ENCODE measurements at regions not wholly inside any gene's neighbourhood (a gene's known extent, or its start where the extent isn't known, plus 50 kb on each side); places are given as distances from the start of the nearest gene placed in this dataset.

GRCh38 chr5:7324919-7325318 lies 71.0 kb upstream of the ADCY2 start:
- Histone ChIP-seq H3K4me2 (ENCODE audit: insufficient read depth, insufficient read length, low read length) (no peak overlapping the region), H3K23ac (ENCODE audit: insufficient read length, low read depth, low read length) (no peak overlapping the region), H3T11ph (ENCODE audit: low read length) (no peak overlapping the region), H3K79me1 (ENCODE audit: insufficient read depth, low read depth, low read length, poor library complexity, severe bottlenecking) (no peaks in the 10 kb centered on the region), H3K9ac (ENCODE audit: extremely low read depth, insufficient read length, low read length) (no peak overlapping the region), H3K18ac (ENCODE audit: insufficient read length, low read depth, low read length) (no peak overlapping the region), H3K27me3 (ENCODE audit: insufficient read depth, low read length) (no peaks in the 10 kb centered on the region), H2BK20ac (ENCODE audit: low read depth, low read length, poor library complexity, severe bottlenecking) (no peak overlapping the region), H4K8ac (replicated peaks; ENCODE audit: insufficient read length, low read depth, low read length) (no peak overlapping the region), H3K56ac (ENCODE audit: insufficient read length, low read depth, low read length) (no peak overlapping the region), H3K4ac (ENCODE audit: low read depth, low read length) (no peak overlapping the region), H2BK15ac (ENCODE audit: low read depth, low read length) (no peak overlapping the region), H2BK12ac (ENCODE audit: insufficient read length, low read depth, low read length) (no peak overlapping the region), H4K20me1 (ENCODE audit: control insufficient read depth, insufficient read depth, insufficient read length) (no peaks in the 10 kb centered on the region), H3K79me2 (ENCODE audit: insufficient read depth, low read length) (no peaks in the 10 kb centered on the region), H2AK5ac (ENCODE audit: insufficient read length, low read length) (no peak overlapping the region), H3K4me1 (ENCODE audit: insufficient read depth, low read length) (peaks cover 2% of the 10 kb centered on the region; the same call in 1 of the 2 replicates), H4K5ac (ENCODE audit: insufficient read length, low read depth, low read length) (no peak overlapping the region), H3K23me2 (ENCODE audit: insufficient read length, low read depth, low read length, poor library complexity, severe bottlenecking) (no peaks in the 10 kb centered on the region), H3K27ac (ENCODE audit: insufficient read length, low read depth, low read length) (no peak overlapping the region), H3K14ac (ENCODE audit: insufficient read depth, low read length) (no peak overlapping the region), H2AFZ (ENCODE audit: low read length) (no peak overlapping the region), H2BK5ac (ENCODE audit: insufficient read length, low read length) (no peak overlapping the region), H3K9me3 (ENCODE audit: control insufficient read depth, low read depth, low read length) (no peaks in the 10 kb centered on the region), H2BK120ac (ENCODE audit: low read depth, low read length, poor library complexity, severe bottlenecking) (no peak overlapping the region), H4K91ac (ENCODE audit: insufficient read length, low read depth, low read length) (no peak overlapping the region)
- TF ChIP-seq CTCF (conservative IDR thresholded peaks at IDR 0.05): no peak
- Mint-ChIP-seq H3K4me3 (no peak overlapping the region), H3K36me3 (ENCODE audit: insufficient read depth in 1 of 3, low read depth in 3 of 3) (no peaks in the 10 kb centered on the region), H3K27me3 (ENCODE audit: low read depth) (no peaks in the 10 kb centered on the region), H3K9me3 (no peaks in the 10 kb centered on the region; a peak in 1 of 5 replicates), H3K4me1 (peaks cover 19 to 26% of the 10 kb centered on the region in 2 experiments), H3K27ac (no peak overlapping the region)
- WGBS (ENCODE audit: extremely low coverage, insufficient read length, low lambda C conversion rate): no CpG with 5 or more reads among the region's 4 CpGs
- DNase-seq: no peak

Measured in H9 (cell line).